HG03354 (cell line): ENCODE measurements at regions not wholly inside any gene's neighbourhood (a gene's known extent, or its start where the extent isn't known, plus 50 kb on each side); places are given as distances from the start of the nearest gene placed in this dataset.

ENCODE experiments used
- ATAC-seq: cut with Tn5 transposase; IDR thresholded peaks from one replicate; pipeline ENCODE4 v1.9.1; 2021; ENCODE audit warnings: mild to moderate bottlenecking; ENCODE audit not compliant: unreplicated experiment, poor library complexity, severe bottlenecking

DNA sequence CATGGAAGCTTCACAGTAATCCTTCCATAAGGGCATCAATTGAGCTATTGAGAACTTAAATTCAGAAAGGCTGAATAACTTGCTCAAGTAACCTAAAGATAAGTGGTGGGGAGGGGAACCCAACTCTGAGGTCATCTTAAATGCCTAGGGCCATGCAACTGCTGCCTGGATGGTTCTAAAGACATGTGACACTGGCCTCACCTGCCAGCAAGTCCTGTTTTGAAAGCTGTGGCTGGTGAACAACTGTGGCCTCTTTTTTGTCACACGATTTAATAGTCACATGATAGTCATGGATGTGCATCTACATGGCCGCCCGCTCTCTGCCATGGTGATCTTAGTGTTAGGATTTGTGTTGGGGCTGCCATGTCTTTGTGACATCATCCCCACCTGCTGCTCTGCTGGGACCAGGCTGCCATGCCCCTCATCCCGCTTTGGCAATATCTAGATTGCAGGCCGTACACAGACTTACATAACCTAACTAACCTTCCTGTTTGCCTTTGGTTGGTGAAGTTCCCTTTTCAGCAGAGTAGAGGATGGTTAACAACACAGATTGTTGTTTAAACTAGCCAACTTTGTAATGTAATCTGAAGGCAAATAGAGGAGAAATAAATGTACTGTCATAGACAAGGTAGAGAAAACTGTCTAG, 177.9 kb upstream of the SH3BP4 start:
- no peak for ATAC-seq

- no peak for ATAC-seq
Measured at GRCh38 chr2:234773129-234773528, 178.7 kb upstream of the SH3BP4 start.

GRCh38 chr2:234772733-234773060, 179.1 kb upstream of the SH3BP4 start:
- no peak for ATAC-seq

GRCh38 chr2:234771980-234772732, 179.7 kb upstream of the SH3BP4 start:
- ATAC-seq: no peak

GRCh38 chr2:234771176-234771575, 180.6 kb upstream of the SH3BP4 start:
- ATAC-seq: no peak

DNA sequence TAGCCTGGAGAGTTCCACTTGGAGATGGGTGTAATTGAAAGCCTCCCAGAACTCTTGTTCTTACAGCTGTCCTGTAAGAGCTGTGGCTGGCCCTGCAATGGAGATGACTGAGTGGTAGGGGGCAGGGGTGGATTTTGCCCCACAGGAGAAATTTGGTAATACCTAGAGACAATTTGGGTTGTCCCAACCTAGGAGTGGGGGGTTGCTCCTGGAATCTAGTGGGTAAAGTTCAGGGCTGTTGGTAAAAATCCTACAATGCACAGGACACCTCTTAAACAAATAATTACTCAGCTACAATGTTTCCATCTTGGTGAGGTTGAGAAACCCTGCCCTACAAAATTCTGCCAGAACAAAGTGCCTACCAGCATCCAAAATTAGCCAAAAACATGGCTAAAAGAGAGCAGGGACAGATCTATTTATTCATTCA, 181.1 kb upstream of the SH3BP4 start:
- no peak for ATAC-seq

DNA sequence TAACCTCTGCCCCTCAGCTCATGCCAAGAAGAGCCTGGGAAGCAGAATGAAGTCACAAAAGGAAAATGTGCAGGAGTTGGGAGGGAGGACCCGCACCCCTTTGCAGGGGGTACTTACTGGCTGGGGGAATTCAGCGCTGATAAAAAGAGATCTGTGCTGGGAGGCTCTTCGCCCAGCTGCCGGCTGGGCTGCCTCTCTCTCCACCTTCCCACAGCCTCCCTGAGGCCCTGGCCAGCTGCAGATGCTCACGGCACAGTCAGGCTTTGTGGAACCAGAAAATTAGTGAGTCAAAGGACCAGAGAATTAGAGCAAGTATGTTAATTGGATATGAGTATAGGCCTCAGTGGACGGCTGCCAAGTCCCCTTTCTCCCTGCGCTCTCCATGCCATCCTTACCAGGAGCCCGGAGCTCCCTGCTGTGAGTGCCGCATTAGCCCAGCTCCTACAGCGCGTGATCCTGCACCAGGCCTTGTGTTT, 181.7 kb upstream of the SH3BP4 start:
- ATAC-seq: no peak

GRCh38 chr2:234768608-234769196, 183.1 kb upstream of the SH3BP4 start:
- no peak for ATAC-seq

GRCh38 chr2:234765279-234765678, 186.5 kb upstream of the SH3BP4 start:
- no peak for ATAC-seq

DNA sequence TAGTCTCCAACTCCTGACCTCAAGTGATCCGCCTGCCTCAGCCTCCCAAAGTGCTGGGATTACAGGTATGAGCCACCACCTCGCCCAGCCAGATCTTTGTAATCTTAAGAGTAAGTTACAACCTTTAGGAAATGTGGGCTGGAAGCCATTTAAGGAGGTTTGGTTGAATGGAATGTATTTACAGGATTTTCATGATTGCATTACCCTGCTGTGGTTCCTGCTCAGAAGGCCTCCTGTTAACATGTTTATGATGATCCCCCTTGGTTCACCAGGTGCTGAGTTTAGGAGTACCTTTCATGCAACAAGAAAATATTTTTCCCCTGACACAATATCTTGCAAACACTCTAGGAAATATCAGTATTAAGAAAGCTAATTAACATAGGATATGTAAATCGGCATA, 187.4 kb upstream of the SH3BP4 start:
- ATAC-seq: no peak

DNA sequence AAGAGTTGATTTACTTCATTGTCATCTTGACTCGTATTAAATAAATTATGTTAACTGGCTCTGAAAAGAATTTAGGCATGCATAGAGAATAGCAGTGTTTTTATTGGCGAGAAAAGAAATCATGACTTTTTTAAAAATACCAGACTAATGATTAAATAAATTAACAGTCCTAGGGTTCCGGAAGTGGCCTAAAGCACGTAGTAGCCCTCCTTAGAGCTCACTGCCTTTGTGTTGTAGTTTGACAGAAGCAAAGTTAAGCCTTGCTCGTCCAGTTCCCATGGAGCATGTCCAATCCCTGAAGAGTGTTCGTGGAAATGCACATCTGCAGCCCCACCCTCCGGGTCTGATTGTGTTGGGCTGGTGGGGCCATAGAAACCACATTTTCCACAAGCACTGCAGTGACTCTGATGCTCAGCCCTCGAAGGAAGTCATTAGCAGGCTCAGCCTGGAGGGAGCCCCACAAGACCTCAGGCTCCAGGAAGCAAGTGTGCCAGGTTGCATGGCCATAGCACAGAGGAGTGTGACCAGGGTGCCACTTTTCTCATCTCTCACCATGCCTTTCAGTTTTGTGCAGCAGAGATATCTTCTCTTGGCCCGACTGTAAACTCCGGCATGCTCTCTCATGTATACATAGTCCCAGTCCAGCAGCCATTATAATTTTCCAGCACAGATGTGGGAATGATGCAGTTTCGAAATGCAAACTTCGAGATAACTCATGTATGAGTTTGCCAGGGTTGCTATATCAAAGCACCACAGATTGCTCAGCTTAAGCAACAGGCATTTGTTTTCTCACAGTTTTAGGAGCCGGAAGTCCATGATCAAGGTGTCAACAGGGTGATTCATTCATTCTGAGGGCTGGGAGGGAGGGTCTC, 188.6 kb upstream of the SH3BP4 start:
- ATAC-seq: no peak

- ATAC-seq: no peak
Measured at GRCh38 chr2:234761910-234762309, 189.9 kb upstream of the SH3BP4 start.

GRCh38 chr2:234754126-234754525, 197.7 kb upstream of the SH3BP4 start:
- no peak for ATAC-seq

- ATAC-seq: no peak
Measured at GRCh38 chr2:234753701-234754100, 198.1 kb upstream of the SH3BP4 start.

DNA sequence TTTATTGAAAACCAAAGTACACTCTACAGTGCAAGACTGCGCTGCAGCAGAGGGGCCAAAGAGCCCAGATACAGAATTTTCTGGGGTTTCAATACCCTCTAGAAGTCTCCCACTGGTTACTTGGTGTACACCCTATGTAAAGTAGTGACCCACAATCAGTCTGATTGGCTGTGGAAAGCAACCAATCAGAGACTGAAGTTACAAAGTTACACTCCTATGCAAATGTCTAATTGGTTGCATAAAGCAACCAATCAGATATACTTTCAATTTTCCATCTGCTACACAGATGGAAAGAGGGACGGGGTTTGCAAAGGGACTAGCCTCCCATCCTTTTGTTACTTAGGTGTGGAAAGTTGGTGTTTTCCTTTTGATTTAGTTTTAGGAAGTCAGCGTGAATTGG, 198.9 kb upstream of the SH3BP4 start:
- no peak for ATAC-seq

- ATAC-seq: no peak
Measured at GRCh38 chr2:234751275-234751973, 200.4 kb upstream of the SH3BP4 start.

DNA sequence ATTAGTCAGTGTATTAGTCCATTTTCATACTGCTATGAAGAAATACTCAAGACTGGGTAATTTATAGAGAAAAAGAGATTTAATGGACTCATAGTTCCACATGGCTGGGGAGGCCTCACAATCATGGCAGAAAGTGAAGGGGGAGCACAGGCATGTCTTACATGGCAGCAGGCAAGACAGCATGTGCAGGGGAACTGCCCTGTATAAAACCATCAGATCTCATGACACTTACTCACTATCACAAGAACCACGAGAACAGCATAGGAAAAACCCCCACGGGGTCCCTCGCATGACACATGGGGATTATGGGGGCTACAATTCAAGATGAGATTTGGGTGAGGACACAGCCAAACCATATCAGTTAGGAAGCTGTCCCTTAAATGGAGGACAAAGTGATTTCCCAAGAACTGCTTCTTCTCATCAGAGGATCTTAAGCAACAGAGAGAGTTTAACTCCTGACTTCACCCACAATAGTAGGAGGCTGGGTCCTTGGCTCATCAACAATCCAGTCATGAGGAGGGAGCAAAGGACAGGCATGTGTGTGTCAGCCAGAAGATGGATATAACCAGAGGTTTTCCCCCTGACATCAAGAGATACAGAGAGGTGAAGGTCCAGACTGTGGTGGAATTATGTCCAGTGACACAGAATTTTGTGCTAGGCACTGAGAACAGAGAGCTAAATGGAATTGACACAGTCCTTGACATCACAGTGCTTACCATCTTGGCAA, 203.8 kb upstream of the SH3BP4 start:
- ATAC-seq: no peak

DNA sequence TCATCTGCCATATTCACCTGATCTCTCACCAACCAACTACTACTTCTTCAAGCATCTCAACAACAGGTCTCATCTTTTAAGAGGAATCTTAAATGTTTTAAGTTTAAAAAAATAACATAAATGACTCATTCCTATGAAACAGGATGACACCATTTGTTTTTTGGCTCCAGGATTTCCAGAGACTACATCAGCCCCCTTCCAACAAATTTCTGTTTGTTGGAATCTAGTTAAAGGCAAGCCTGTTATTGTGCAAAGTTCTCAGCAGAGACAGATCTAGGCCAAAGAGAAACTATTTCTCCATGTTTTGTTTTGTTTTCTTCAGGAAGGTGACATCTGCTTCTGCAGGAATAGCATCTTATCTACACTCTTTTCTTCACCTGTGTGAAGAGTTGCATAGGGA, 204.8 kb upstream of the SH3BP4 start:
- no peak for ATAC-seq

GRCh38 chr2:234745347-234745746, 206.5 kb upstream of the SH3BP4 start:
- no peak for ATAC-seq
